ENCODE measurements at regions not wholly inside any gene's neighbourhood (a gene's known extent, or its start where the extent isn't known, plus 50 kb on each side); places are given as distances from the start of the nearest gene placed in this dataset.

DNA sequence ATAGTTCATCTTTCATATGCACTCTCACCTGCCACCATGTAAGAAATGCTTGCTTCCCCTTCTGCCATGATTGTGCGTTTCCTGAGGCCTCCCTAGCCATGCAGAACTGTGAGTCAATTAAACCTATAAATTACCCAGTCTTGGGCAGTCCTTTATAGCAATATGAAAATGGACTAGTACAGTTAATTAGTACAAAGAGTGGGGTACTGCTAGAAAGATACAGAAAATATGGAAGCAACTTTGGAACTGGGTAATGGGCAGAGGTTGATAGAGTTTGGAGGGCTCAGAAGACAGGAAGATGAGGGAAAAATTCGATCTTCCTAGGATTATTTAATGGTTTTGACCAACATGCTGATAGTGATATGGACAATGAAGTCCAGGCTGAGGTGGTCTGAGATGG is 246.9 kb downstream of the CGGBP1 start:
- Histone ChIP-seq H3K36me3 (replicated peaks; ENCODE audit: insufficient read depth, low read length) (no peaks in the 10 kb centered on the region), H3K4me2 (ENCODE audit: low read depth, low read length) (no peak overlapping the region), H3K27ac (ENCODE audit: low read length) (no peak overlapping the region), H3K9ac (ENCODE audit: low read length) (no peak overlapping the region), H4K20me1 (ENCODE audit: insufficient read depth, low read length) (no peaks in the 10 kb centered on the region), H3K9me2 (replicated peaks; ENCODE audit: insufficient read depth, low read length) (no peaks in the 10 kb centered on the region), H2AFZ (ENCODE audit: low read length) (no peak overlapping the region), H3K9me3 (replicated peaks; ENCODE audit: insufficient read depth, low read length) (no peaks in the 10 kb centered on the region), H3K4me1 (ENCODE audit: low read length) (no peaks in the 10 kb centered on the region), H3K27me3 (replicated peaks; ENCODE audit: insufficient read depth, low read length) (no peaks in the 10 kb centered on the region), H3K4me3 (ENCODE audit: low read length) (no peak overlapping the region), H3K79me2 (ENCODE audit: low read length) (no peaks in the 10 kb centered on the region), H3F3A (ENCODE audit: insufficient read depth, low read length) (no peaks in the 10 kb centered on the region)
- DNase-seq = no peak
- TF ChIP-seq EZH2 (optimal IDR thresholded peaks at IDR 0.05; ENCODE audit: low read depth, low read length) = no peak
- no peak for TF ChIP-seq EZH2phosphoT487 (IDR thresholded peaks at IDR 0.05; ENCODE audit: low read length)
- TF ChIP-seq CTCF (IDR thresholded peaks at IDR 0.05; ENCODE audit: low read length) = no peak

DNA sequence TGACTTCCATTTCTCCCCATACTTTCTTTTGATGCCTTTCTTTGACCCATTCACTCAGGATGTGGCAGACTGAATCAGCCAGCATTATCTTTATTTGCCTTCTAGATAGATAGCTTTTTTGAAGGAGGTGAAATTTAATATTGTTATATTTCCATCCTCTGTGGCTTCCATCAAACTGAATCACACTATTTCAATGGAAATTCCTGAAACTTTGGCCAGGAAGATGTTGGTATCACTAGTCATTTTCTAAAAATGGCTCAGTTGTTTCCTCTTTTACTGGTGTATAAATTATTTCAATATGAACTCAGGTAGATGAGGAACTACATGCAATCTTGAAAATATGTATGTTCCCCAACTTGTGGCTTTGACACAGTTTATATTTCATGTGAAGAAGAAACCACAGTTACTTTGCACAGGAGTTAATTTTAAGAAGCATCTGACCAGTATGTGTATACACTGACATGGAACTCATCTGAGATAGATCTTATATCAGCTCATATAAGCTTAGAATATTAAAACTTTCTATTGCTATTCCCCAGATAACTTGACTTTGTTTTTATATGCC is 248.3 kb downstream of the CGGBP1 start:
- Histone ChIP-seq H3K4me3 (ENCODE audit: low read length) (no peak overlapping the region), H3K79me2 (ENCODE audit: low read length) (no peaks in the 10 kb centered on the region), H3K4me1 (ENCODE audit: low read length) (no peaks in the 10 kb centered on the region), H4K20me1 (ENCODE audit: insufficient read depth, low read length) (no peaks in the 10 kb centered on the region), H3K4me2 (ENCODE audit: low read depth, low read length) (no peak overlapping the region), H3K9me2 (replicated peaks; ENCODE audit: insufficient read depth, low read length) (no peaks in the 10 kb centered on the region), H3K27ac (ENCODE audit: low read length) (no peak overlapping the region), H3K27me3 (replicated peaks; ENCODE audit: insufficient read depth, low read length) (no peaks in the 10 kb centered on the region), H3K9ac (ENCODE audit: low read length) (no peak overlapping the region), H3K9me3 (replicated peaks; ENCODE audit: insufficient read depth, low read length) (no peaks in the 10 kb centered on the region), H3F3A (ENCODE audit: insufficient read depth, low read length) (no peaks in the 10 kb centered on the region), H2AFZ (ENCODE audit: low read length) (no peak overlapping the region), H3K36me3 (replicated peaks; ENCODE audit: insufficient read depth, low read length) (no peaks in the 10 kb centered on the region)
- no peak for DNase-seq
- TF ChIP-seq EZH2 (optimal IDR thresholded peaks at IDR 0.05; ENCODE audit: low read depth, low read length) (no peak), CTCF (IDR thresholded peaks at IDR 0.05; ENCODE audit: low read length) (no peak), EZH2phosphoT487 (IDR thresholded peaks at IDR 0.05; ENCODE audit: low read length) (no peak)

GRCh38 chr3:87805670-87806069 is 253.1 kb downstream of the CGGBP1 start:
- Histone ChIP-seq H3K27me3 (replicated peaks; ENCODE audit: insufficient read depth, low read length) (no peaks in the 10 kb centered on the region), H4K20me1 (ENCODE audit: insufficient read depth, low read length) (no peaks in the 10 kb centered on the region), H3K4me2 (ENCODE audit: low read depth, low read length) (no peak overlapping the region), H3K4me1 (ENCODE audit: low read length) (no peaks in the 10 kb centered on the region), H3K36me3 (replicated peaks; ENCODE audit: insufficient read depth, low read length) (no peaks in the 10 kb centered on the region), H3K9me3 (replicated peaks; ENCODE audit: insufficient read depth, low read length) (no peaks in the 10 kb centered on the region), H3K27ac (ENCODE audit: low read length) (no peak overlapping the region), H3K4me3 (ENCODE audit: low read length) (no peak overlapping the region), H3K9me2 (replicated peaks; ENCODE audit: insufficient read depth, low read length) (no peaks in the 10 kb centered on the region), H2AFZ (ENCODE audit: low read length) (no peak overlapping the region), H3K79me2 (ENCODE audit: low read length) (no peaks in the 10 kb centered on the region), H3F3A (ENCODE audit: insufficient read depth, low read length) (no peaks in the 10 kb centered on the region), H3K9ac (ENCODE audit: low read length) (no peak overlapping the region)
- DNase-seq = no peak
- TF ChIP-seq CTCF (IDR thresholded peaks at IDR 0.05; ENCODE audit: low read length) (no peak), EZH2 (optimal IDR thresholded peaks at IDR 0.05; ENCODE audit: low read depth, low read length) (no peak), EZH2phosphoT487 (IDR thresholded peaks at IDR 0.05; ENCODE audit: low read length) (no peak)
